NCI-H146 (cell line): ENCODE measurements at regions not wholly inside any gene's neighbourhood (a gene's known extent, or its start where the extent isn't known, plus 50 kb on each side); places are given as distances from the start of the nearest gene placed in this dataset.
"Not testable (repeated sequence)": the region's sequence is repeated elsewhere in the genome, so short reads cannot be mapped to it uniquely, and the experiment has no call there.

Experiments used
- DNase-seq: peaks from one replicate; lab custom pipeline; 2025; lab: John Stamatoyannopoulos, UW

- DNase-seq: no peak
Observed at GRCh38 chr21:14683063-14683462, 136.9 kb upstream of the SAMSN1 start.

GRCh38 chr21:14678973-14679574 lies 133.0 kb upstream of the SAMSN1 start:
- DNase-seq: no peak

- DNase-seq: no peak
Observed at GRCh38 chr21:14677639-14678179, 131.6 kb upstream of the SAMSN1 start.

GRCh38 chr21:14677013-14677412 lies 130.9 kb upstream of the SAMSN1 start:
- no peak for DNase-seq

GRCh38 chr21:14675774-14676530 lies 129.8 kb upstream of the SAMSN1 start:
- no peak for DNase-seq

GRCh38 chr21:14673649-14674048 lies 127.5 kb upstream of the SAMSN1 start:
- DNase-seq: no peak

GRCh38 chr21:14672466-14672865 lies 126.4 kb upstream of the SAMSN1 start:
- no peak for DNase-seq

GRCh38 chr21:14670409-14670808 lies 124.3 kb upstream of the SAMSN1 start:
- no peak for DNase-seq

- DNase-seq: not testable (repeated sequence)
Observed at GRCh38 chr21:14669092-14669491, 123.0 kb upstream of the SAMSN1 start.

GRCh38 chr21:14657241-14658008 lies 111.3 kb upstream of the SAMSN1 start:
- no peak for DNase-seq

- DNase-seq: no peak
Observed at GRCh38 chr21:14646893-14647292, 100.8 kb upstream of the SAMSN1 start.

- no peak for DNase-seq
Observed at GRCh38 chr21:14645702-14646101, 99.6 kb upstream of the SAMSN1 start.

GRCh38 chr21:14632359-14632758 lies 86.2 kb upstream of the SAMSN1 start:
- DNase-seq: no peak

- DNase-seq: no peak
Observed at GRCh38 chr21:14630556-14631069, 84.5 kb upstream of the SAMSN1 start.

GRCh38 chr21:14629461-14629860 lies 83.3 kb upstream of the SAMSN1 start:
- DNase-seq: no peak

GRCh38 chr21:14623079-14623478 lies 77.0 kb upstream of the SAMSN1 start:
- DNase-seq: not testable (repeated sequence)

- DNase-seq: no peak
Observed at GRCh38 chr21:14620152-14620551, 74.0 kb upstream of the SAMSN1 start.

- no peak for DNase-seq
Observed at GRCh38 chr21:14617871-14618270, 71.8 kb upstream of the SAMSN1 start.

- no peak for DNase-seq
Observed at GRCh38 chr21:14617040-14617393, 70.9 kb upstream of the SAMSN1 start.

- no peak for DNase-seq
Observed at GRCh38 chr21:14616380-14617039, 70.4 kb upstream of the SAMSN1 start.

- no peak for DNase-seq
Observed at GRCh38 chr21:14615359-14615974, 69.4 kb upstream of the SAMSN1 start.

- no peak for DNase-seq
Observed at GRCh38 chr21:14614287-14614686, 68.2 kb upstream of the SAMSN1 start.
